ENCODE measurements at regions not wholly inside any gene's neighbourhood (a gene's known extent, or its start where the extent isn't known, plus 50 kb on each side); places are given as distances from the start of the nearest gene placed in this dataset.

DNA sequence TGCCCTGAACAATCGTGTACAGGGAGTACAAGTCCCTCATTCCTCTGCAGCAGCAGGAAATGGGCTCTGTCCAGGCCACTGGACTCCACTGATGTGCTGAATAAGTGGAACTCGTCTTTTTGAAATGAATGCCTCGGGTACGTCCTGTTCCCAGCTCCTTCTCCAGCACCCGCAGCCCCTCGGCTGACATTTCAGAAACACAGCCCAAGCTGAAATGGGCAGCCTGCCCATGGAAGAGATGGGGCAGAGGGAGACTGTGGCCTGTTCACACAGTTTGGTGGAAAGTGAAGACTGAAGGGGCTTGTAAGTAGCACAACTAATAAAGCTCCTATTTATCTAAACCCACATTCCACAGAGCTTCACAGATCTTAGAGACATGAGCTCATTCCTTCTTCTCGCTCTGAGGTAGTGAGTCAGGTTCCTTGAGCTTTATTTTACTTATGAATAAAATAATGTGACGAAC is 498.6 kb downstream of the TXNL1 start:
- TF ChIP-seq CTCF (IDR thresholded peaks at IDR 0.05) (no peak), POLR2A (IDR thresholded peaks at IDR 0.05) (no peak), POLR2AphosphoS5 (IDR thresholded peaks at IDR 0.05) (peak; percentile 66), EP300 (IDR thresholded peaks at IDR 0.05) (peak; percentile 34)

Data from gastroesophageal sphincter (tissue), 3 donors.